ENCODE measurements at regions not wholly inside any gene's neighbourhood (a gene's known extent, or its start where the extent isn't known, plus 50 kb on each side); places are given as distances from the start of the nearest gene placed in this dataset.

DNA sequence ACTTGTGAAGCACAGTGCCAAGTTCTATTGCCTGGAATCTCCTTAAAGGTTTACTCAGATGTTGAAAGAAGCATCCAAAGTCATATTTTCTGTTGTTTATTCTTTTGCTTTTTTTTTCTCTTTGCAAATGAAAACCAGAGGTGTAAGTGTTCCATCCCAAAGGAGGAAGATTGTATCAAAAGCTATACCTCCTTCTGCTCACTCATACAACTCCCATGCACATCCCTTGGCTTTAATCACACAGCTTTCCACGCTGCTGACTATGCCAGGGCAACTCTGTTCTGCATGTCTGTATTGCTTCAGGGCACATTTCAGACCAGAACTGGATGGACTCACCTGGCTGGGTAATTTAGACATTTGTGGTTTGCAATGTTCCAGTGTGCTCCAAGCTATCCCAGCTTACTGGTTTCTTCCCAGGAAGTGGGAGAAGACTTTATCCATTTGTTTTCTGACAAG, 399.6 kb upstream of the TBL1XR1 start:
- no peak for TF ChIP-seq MAX (IDR thresholded peaks at IDR 0.05; ENCODE audit: low read depth, low read length)
- no peak for TF ChIP-seq CTCF (IDR thresholded peaks at IDR 0.05; ENCODE audit: low read depth, low read length)
- TF ChIP-seq POLR2A (IDR thresholded peaks at IDR 0.05; ENCODE audit: extremely low read depth, insufficient read length) = no peak
